GM23338 (cell line): ENCODE measurements at regions not wholly inside any gene's neighbourhood (a gene's known extent, or its start where the extent isn't known, plus 50 kb on each side); places are given as distances from the start of the nearest gene placed in this dataset.
A peak's percentile ranks its signal among the peaks of the same experiment; 100 is the strongest.

Source experiments
- ATAC-seq: fragments of 200-7000 bp; cut with Tn5 transposase; 3 replicates; pipeline ENCODE4 v1.9.1; 2020
- DNase-seq: peaks from one replicate; pipeline ENCODE4 v3.0.0-alpha.2; 2015; ENCODE audit warnings: low spot score
- H2AFZ ChIP-seq: fragments of 200-600 bp; sonication (generic); 2 replicates; pipeline ENCODE4 v1.8.0; 2016; ENCODE audit warnings: antibody characterized with exemption, mild to moderate bottlenecking, moderate library complexity
- H3F3A ChIP-seq: fragments of 200-600 bp; sonication (generic); replicated peaks from 2 replicates; pipeline ENCODE4 v1.8.0; 2017; ENCODE audit warnings: antibody characterized with exemption, mixed run types, low read depth
- H3K27ac ChIP-seq: fragments of 200-600 bp; sonication (generic); 2 replicates; pipeline ENCODE4 v1.6.1; 2016; ENCODE audit warnings: low read depth
- H3K27me3 ChIP-seq: fragments of 200-600 bp; sonication (generic); 2 replicates; pipeline ENCODE4 v1.8.0; 2016; ENCODE audit warnings: mild to moderate bottlenecking, mixed run types, moderate library complexity; ENCODE audit not compliant: insufficient read depth
- H3K36me3 ChIP-seq: fragments of 200-600 bp; sonication (generic); 2 replicates; pipeline ENCODE4 v1.8.0; 2016; ENCODE audit warnings: mild to moderate bottlenecking; ENCODE audit not compliant: insufficient read depth
- H3K4me1 ChIP-seq: fragments of 200-600 bp; sonication (generic); 2 replicates; pipeline ENCODE4 v1.8.0; 2016; ENCODE audit warnings: mild to moderate bottlenecking, moderate library complexity; ENCODE audit not compliant: insufficient read depth
- H3K4me2 ChIP-seq: fragments of 200-600 bp; sonication (generic); 2 replicates; pipeline ENCODE4 v1.7.1; 2017; ENCODE audit warnings: mixed run types
- H3K4me3 ChIP-seq: fragments of 200-600 bp; sonication (generic); 2 replicates; pipeline ENCODE4 v1.6.1; 2016; ENCODE audit warnings: mixed run types
- H3K79me2 ChIP-seq: fragments of 200-600 bp; sonication (generic); replicated peaks from 2 replicates; pipeline ENCODE4 v1.8.0; 2017; ENCODE audit warnings: mild to moderate bottlenecking; ENCODE audit not compliant: insufficient read depth
- H3K9me2 ChIP-seq: fragments of 200-600 bp; sonication (generic); 2 replicates; pipeline ENCODE4 v1.8.0; 2017; ENCODE audit not compliant: insufficient read depth
- H4K20me1 ChIP-seq: fragments of 200-600 bp; sonication (generic); replicated peaks from 2 replicates; pipeline ENCODE4 v1.8.0; 2017; ENCODE audit warnings: mild to moderate bottlenecking; ENCODE audit not compliant: insufficient read depth
- H3K27ac Mint-ChIP-seq: 2 replicates; pipeline ENCODE4 v1.8.0; 2020; ENCODE audit warnings: inconsistent platforms, mild to moderate bottlenecking, moderate library complexity, mixed read lengths
- H3K27me3 Mint-ChIP-seq: 3 replicates; pipeline ENCODE4 v1.8.0; 2022; ENCODE audit warnings: low read depth, mild to moderate bottlenecking, moderate library complexity, mixed read lengths, inconsistent platforms; ENCODE audit not compliant: insufficient read depth, poor library complexity
- H3K36me3 Mint-ChIP-seq: 3 replicates; pipeline ENCODE4 v1.8.0; 2021; ENCODE audit warnings: low read depth, mild to moderate bottlenecking, inconsistent platforms, moderate library complexity, mixed read lengths
- H3K4me1 Mint-ChIP-seq: 3 replicates; pipeline ENCODE4 v1.8.0; 2020; ENCODE audit warnings: mild to moderate bottlenecking, inconsistent platforms, mixed read lengths
- H3K4me3 Mint-ChIP-seq: 3 replicates; pipeline ENCODE4 v1.8.0; 2021; ENCODE audit warnings: moderate library complexity, mild to moderate bottlenecking, inconsistent platforms, mixed read lengths
- H3K9me3 Mint-ChIP-seq: 3 replicates; pipeline ENCODE4 v1.8.0; 2020; ENCODE audit warnings: moderate library complexity, mild to moderate bottlenecking, inconsistent platforms, mixed read lengths
- CREB1 ChIP-seq: fragments of 250-450 bp; sonication (Bioruptor Pico); IDR thresholded peaks from 2 replicates; pipeline ENCODE4 v1.5.0; 2020; ENCODE audit warnings: low read depth, mild to moderate bottlenecking, moderate library complexity
- CTCF ChIP-seq, 2 experiments: fragments of 200-600 bp in 1 of 2; sonication (generic) in 1 of 2; conservative IDR thresholded peaks; 2 replicates each; pipeline versions ENCODE4 v1.5.1 to v1.6.1; 2016 to 2017; ENCODE audit warnings: antibody characterized with exemption in 2 of 2, low read depth in 2 of 2, mild to moderate bottlenecking in 2 of 2, moderate library complexity in 1 of 2
- ETS1 ChIP-seq: IDR thresholded peaks from 2 replicates; pipeline ENCODE4 v1.6.1; 2016; ENCODE audit warnings: antibody characterized with exemption
- JUNB ChIP-seq: IDR thresholded peaks from one replicate; pipeline ENCODE4 v1.6.1; 2016; ENCODE audit warnings: antibody characterized with exemption; ENCODE audit not compliant: unreplicated experiment
- NANOG ChIP-seq: IDR thresholded peaks from 2 replicates; pipeline ENCODE4 v1.6.1; 2016; ENCODE audit warnings: antibody characterized with exemption, borderline replicate concordance
- POLR2AphosphoS5 ChIP-seq: IDR thresholded peaks from 2 replicates; pipeline ENCODE4 v1.6.1; 2016; ENCODE audit warnings: antibody characterized with exemption, low read depth
- REST ChIP-seq: IDR thresholded peaks from one replicate; pipeline ENCODE4 v1.6.1; 2018; ENCODE audit warnings: antibody characterized with exemption; ENCODE audit not compliant: unreplicated experiment
- STAT1 ChIP-seq: IDR thresholded peaks from one replicate; pipeline ENCODE4 v1.6.1; 2016; ENCODE audit warnings: antibody characterized with exemption; ENCODE audit not compliant: unreplicated experiment
- ZNF114 ChIP-seq: fragments of 250-450 bp; sonication (Bioruptor Pico); IDR thresholded peaks from 2 replicates; pipeline ENCODE4 v1.5.0; 2020; ENCODE audit warnings: mild to moderate bottlenecking, moderate library complexity
- ZNF331 ChIP-seq: fragments of 250-450 bp; sonication (Bioruptor Pico); IDR thresholded peaks from 2 replicates; pipeline ENCODE4 v1.5.0; 2020; ENCODE audit warnings: low read depth, mild to moderate bottlenecking, moderate library complexity
- ZNF462 ChIP-seq: fragments of 250-450 bp; sonication (Bioruptor Pico); IDR thresholded peaks from 2 replicates; pipeline ENCODE4 v1.5.0; 2020; ENCODE audit warnings: mild to moderate bottlenecking, moderate library complexity

GRCh38 chr1:54475357-54475881, 69.2 kb upstream of the SSBP3 start (continued):
- TF ChIP-seq REST (no peak), STAT1 (no peak)

DNA sequence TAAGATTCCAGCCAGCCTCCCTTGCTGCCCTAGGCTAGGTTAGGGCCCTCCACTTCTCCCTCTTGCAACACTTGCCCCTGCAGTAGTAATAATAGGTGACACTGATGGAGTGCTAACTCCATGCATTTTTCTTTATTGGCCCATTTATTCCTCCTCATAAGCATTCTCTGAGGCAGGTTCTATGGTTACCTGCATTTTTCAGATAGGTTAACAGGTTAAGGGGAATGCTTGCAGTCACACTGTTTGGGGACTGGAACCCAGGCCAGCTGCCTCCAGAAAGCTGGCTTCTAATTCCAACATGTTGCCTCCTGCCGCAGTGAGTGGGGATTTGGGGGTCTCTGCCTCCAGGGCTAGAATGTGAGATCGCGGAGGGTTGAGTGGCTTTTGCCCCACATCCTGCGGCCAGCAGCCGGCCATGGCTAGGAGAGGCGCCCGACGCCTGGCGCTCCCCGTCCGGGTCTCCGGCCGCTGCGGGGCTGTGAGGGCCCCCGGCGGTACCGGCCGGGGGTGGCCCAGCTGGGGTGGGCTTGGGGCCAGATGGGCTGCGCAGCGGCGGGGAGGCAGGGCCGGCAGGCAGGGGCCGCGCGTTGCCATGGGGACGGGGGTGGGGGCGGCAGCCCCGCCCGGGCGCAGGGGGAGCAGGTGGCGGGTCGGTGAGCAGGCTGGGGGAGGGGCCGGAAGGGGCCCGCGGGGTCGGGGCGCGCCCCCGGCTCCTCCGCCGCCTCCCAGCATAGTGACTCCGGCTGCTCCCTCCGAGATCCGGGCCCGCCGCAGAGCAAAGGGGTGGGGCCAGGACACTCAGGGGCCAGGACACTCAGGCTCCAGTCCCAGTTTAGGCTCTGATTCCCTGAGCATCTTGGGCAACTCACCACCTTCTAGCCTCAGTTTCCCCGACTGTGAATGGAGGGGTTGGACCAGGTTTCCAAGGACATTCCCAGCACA, 68.4 kb upstream of the SSBP3 start:
- Histone ChIP-seq H3K27me3 (peaks cover 49% of the 10 kb centered on the region), H3K4me2 (peak overlapping the region; percentile 98), H3K4me1 (peaks cover 52% of the 10 kb centered on the region), H4K20me1 (no peaks in the 10 kb centered on the region), H3K36me3 (no peaks in the 10 kb centered on the region; the same call in 1 of the 2 replicates), H3F3A (peaks cover 29% of the 10 kb centered on the region), H3K4me3 (peak overlapping the region; percentile 63), H3K9me2 (no peaks in the 10 kb centered on the region; the same call in 1 of the 2 replicates), H3K27ac (0 out of 2 replicates have a peak overlapping the region, but pooled peaks have one; percentile 69), H3K79me2 (no peaks in the 10 kb centered on the region), H2AFZ (peak overlapping the region; percentile 95; the same call in 1 of the 2 replicates)
- Mint-ChIP-seq H3K9me3 (peaks cover under 1% of the 10 kb centered on the region; the same call in 2 of the 3 replicates), H3K4me1 (peaks cover 59% of the 10 kb centered on the region), H3K27ac (no peak overlapping the region), H3K4me3 (peak overlapping the region; percentile 65), H3K36me3 (no peaks in the 10 kb centered on the region; the same call in 2 of the 3 replicates), H3K27me3 (peaks cover 32% of the 10 kb centered on the region)
- DNase-seq = peak; percentile 80
- ATAC-seq = peak; percentile 70
- TF ChIP-seq JUNB (no peak), ETS1 (no peak), STAT1 (no peak), CREB1 (CRISPR knock-in tag) (no peak), ZNF462 (CRISPR knock-in tag) (no peak), ZNF331 (CRISPR knock-in tag) (no peak), NANOG (no peak), ZNF114 (no peak), POLR2AphosphoS5 (no peak), CTCF (conservative IDR thresholded peaks at IDR 0.05; ENCODE audit: low read depth in 2 of 2) (no peak)
